Epithelial cell of proximal tubule (primary cell): ENCODE measurements at regions not wholly inside any gene's neighbourhood (a gene's known extent, or its start where the extent isn't known, plus 50 kb on each side); places are given as distances from the start of the nearest gene placed in this dataset.

Experiments
- DNase-seq: peaks from one replicate; pipeline ENCODE4 v3.0.0-alpha.2; 2011; ENCODE audit warnings: low read depth
- H3K4me3 ChIP-seq: 2 replicates; pipeline ENCODE4 v1.5.1; 2011; ENCODE audit warnings: low read depth, mild to moderate bottlenecking, low read length
- CTCF ChIP-seq: conservative IDR thresholded peaks from 2 replicates; pipeline ENCODE4 v1.5.1; 2012; ENCODE audit warnings: low read depth, mild to moderate bottlenecking, low read length

- DNase-seq = no peak
- TF ChIP-seq CTCF = no peak
- no peak overlapping the region for H3K4me3 ChIP-seq
Measured at GRCh38 chr6:93829009-93829408, 409.6 kb upstream of the EPHA7 start.

DNA sequence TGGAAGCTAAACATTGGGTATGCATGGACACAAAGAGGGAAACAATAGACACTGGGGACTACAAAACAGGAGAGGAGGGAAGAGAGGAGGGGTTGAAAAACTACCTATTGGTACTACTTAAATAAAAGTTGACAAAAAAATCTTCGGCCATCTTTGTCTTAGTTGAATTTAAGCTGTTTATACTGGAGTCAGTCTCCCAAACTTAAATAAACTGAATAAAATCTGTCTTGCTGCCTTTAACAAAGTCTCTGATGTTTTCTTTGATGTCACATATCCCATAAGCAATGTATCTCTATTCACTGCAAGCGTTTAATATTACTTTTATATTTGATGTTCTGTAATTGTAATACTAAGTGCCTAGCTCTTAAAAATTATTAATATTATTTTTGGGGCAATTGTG, 409.2 kb upstream of the EPHA7 start:
- no peak for TF ChIP-seq CTCF

DNA sequence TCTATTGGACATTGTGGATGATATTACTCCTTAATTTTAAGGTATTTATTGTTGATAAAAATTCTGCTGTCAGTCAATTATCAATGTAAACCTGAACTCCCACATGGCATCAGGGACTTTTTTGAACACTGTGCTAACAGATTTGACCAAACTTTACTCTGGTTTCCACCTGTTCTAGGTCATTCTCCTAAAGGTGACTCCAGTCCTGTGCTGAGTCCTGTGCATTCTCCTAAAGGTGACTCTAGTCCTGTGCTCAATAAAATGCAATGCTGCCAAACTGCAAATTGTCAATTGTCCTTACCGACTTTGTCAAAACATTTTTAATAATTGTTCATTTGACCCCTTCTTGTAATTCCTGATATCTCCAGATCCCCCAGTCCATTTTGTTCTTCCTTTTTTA, 408.4 kb upstream of the EPHA7 start:
- DNase-seq = no peak
- TF ChIP-seq CTCF = no peak

More for the DNA sequence above, 409.2 kb upstream of the EPHA7 start:
- DNase-seq = no peak
- H3K4me3 ChIP-seq = no peak overlapping the region

DNA sequence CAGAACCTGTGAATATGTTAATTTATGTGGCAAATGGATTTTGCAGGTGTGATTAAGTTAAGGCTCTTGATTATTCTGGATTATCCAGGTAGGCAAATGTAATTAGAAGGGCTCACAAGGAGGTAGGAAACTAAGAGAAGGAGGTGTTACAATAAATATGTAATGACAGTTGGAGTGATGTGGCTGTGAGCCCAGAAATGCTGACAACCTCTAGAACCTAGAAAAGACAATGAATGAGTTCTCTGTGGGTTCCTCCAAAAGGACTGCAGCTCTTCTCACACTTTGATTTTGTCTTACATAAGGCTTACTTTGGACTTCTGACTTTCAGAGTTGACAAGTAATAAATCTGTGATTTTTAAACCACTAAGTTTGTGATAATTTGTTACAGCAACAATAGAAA, 406.6 kb upstream of the EPHA7 start:
- no peak for DNase-seq
- TF ChIP-seq CTCF = no peak
- H3K4me3 ChIP-seq = no peak overlapping the region

More for the DNA sequence above, 408.4 kb upstream of the EPHA7 start:
- no peak overlapping the region for H3K4me3 ChIP-seq

DNA sequence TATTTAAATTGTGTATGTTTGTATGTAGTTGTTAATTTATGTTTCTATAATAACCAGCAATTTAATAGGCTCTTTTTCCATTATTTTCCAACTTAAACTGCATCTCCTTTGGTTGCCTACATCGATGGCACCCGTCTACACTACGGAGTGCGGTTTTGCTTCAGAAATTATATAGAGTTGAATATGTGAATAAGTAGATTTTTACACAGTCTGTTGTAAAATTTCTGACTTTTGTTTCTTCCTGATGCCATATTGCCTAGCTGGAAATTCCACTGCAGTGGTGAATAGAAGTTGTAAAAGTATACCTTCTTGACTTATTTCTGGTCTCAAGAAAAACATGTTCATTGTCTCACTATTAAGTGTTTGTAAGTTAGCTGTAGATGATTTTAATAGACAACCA, 404.1 kb upstream of the EPHA7 start:
- no peak for TF ChIP-seq CTCF
- DNase-seq = no peak
- no peak overlapping the region for H3K4me3 ChIP-seq

DNA sequence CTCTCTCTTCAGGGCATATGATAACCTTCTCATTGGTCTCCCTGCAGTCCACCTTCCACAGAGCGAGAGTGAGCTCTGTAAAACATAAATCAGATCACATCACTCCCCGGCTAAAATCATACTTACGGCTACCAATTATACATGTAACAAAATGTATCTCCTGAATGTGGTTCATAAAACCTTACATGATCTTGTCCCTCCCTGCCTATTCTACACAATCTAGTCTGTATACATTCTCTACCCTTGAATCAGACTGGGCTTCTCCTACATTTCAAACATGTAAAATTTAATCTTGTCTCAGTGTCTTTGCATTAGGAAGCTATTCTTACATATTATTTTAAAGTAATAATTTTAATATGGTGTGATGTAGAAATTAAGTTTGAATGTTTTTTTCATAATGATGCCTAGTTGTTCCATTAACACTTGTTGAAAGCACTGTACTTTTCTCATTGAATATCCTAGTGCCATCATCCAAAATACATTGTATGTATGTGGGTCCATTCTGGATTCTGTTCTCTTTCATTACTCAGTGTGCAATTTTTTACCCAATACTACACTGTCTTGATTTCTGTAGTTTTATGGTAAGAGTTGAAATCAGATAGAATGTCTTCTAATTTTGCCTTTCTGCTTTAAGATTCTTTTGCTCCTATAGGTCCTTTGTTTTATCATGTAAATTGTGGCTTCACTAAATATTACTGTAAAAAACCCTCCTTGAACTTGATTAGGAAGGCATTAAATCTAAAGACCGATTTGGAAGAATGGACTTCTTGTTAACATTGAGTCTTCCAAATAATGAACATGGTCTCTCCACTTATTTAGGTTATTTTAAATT, 403.3 kb upstream of the EPHA7 start:
- no peak for DNase-seq
- H3K4me3 ChIP-seq = no peak overlapping the region
- no peak for TF ChIP-seq CTCF

- H3K4me3 ChIP-seq = no peak overlapping the region
- TF ChIP-seq CTCF = no peak
- DNase-seq = no peak
Measured at GRCh38 chr6:93821953-93822352, 402.6 kb upstream of the EPHA7 start.
